Esophagus muscularis mucosa (tissue), 4 donors: ENCODE measurements at regions not wholly inside any gene's neighbourhood (a gene's known extent, or its start where the extent isn't known, plus 50 kb on each side); places are given as distances from the start of the nearest gene placed in this dataset.

Experiments
- DNase-seq: peaks from one replicate; pipeline ENCODE4 v3.0.0-alpha.2; 2017; ENCODE audit errors: extremely low spot score
- H3K27ac ChIP-seq, 4 donors: fragments of 200-600 bp; sonication (generic); replicated peaks in 1 of 4; 1 replicate in 3 of 4; 2 replicates in 1 of 4; pipeline ENCODE4 v1.5.1; 2016 to 2019; ENCODE audit warnings: mild to moderate bottlenecking in 1 of 4
- H3K27me3 ChIP-seq, 4 donors: fragments of 200-600 bp; sonication (generic); one replicate each; pipeline versions ENCODE4 v1.5.1 to v1.6.0; 2016 to 2019
- H3K36me3 ChIP-seq, 4 donors: fragments of 200-600 bp; sonication (generic); one replicate each; pipeline ENCODE4 v1.5.1; 2016 to 2019
- H3K4me1 ChIP-seq, 4 donors: fragments of 200-600 bp; sonication (generic); one replicate each; pipeline ENCODE4 v1.5.1; 2016 to 2019
- H3K4me3 ChIP-seq, 4 donors: fragments of 200-600 bp; sonication (generic); 1 replicate in 2 of 4; 2 replicates in 2 of 4; pipeline ENCODE4 v1.5.1; 2016 to 2019; ENCODE audit warnings: mild to moderate bottlenecking in 4 of 4, moderate library complexity in 1 of 4
- H3K9me3 ChIP-seq, 4 donors: fragments of 200-600 bp; sonication (generic); 1 replicate in 3 of 4; 2 replicates in 1 of 4; pipeline ENCODE4 v1.5.1; 2016 to 2019
- CTCF ChIP-seq, 3 experiments: fragments of 200-600 bp in 2 of 3; fragments of 450-650 bp in 1 of 3; sonication (generic) in 2 of 3; IDR thresholded peaks; one replicate each; pipeline ENCODE4 v1.5.1; 2017 to 2019; ENCODE audit warnings: antibody characterized with exemption in 3 of 3, mild to moderate bottlenecking in 2 of 3, moderate library complexity in 1 of 3
- EP300 ChIP-seq: sonication (generic); formaldehyde crosslinking; IDR thresholded peaks from one replicate; pipeline ENCODE4 v1.6.1; 2017; ENCODE audit warnings: antibody characterized with exemption
- POLR2A ChIP-seq: fragments of 450-650 bp; IDR thresholded peaks from one replicate; pipeline ENCODE4 v1.6.1; 2017; ENCODE audit warnings: antibody characterized with exemption, moderate library complexity, mild to moderate bottlenecking, low read depth
- POLR2AphosphoS5 ChIP-seq, 2 donors: sonication (generic); formaldehyde crosslinking; IDR thresholded peaks; one replicate each; pipeline ENCODE4 v1.6.1; 2017; ENCODE audit warnings: antibody characterized with exemption in 2 of 2
- WGBS: methylation state at CpG from one replicate; pipeline ENCODE4 v1.1.5; 2018; 5-methylcytosine and 5-hydroxymethylcytosine counted together
- intact Hi-C: fragments of 100-400 bp; cut with DNase I; formaldehyde crosslinking; loops from one replicate; pipeline ENCODE4 v1.15.1; 2023

GRCh38 chr7:119925581-119926289 lies 347.2 kb upstream of the KCND2 start:
- intact Hi-C loops = no loop called here
- H3K4me1 ChIP-seq = no peaks in the 10 kb centered on the region
- WGBS = 77% methylated on average over 5 of the region's 5 CpGs
- no peaks in the 10 kb centered on the region for H3K27me3 ChIP-seq
- no peak overlapping the region for H3K27ac ChIP-seq
- no peaks in the 10 kb centered on the region for H3K9me3 ChIP-seq
- no peaks in the 10 kb centered on the region for H3K36me3 ChIP-seq
- no peak for TF ChIP-seq CTCF (IDR thresholded peaks at IDR 0.05)
- TF ChIP-seq EP300 = no peak
- TF ChIP-seq POLR2AphosphoS5 (IDR thresholded peaks at IDR 0.05) = no peak
- no peak for TF ChIP-seq POLR2A
- H3K4me3 ChIP-seq = no peak overlapping the region
- no peak for DNase-seq

GRCh38 chr7:119929891-119930290 lies 343.1 kb upstream of the KCND2 start:
- H3K9me3 ChIP-seq = no peaks in the 10 kb centered on the region
- H3K27ac ChIP-seq = no peak overlapping the region
- H3K36me3 ChIP-seq = no peaks in the 10 kb centered on the region
- 79% methylated on average over 3 of the region's 3 CpGs for WGBS
- H3K4me1 ChIP-seq = no peaks in the 10 kb centered on the region
- no peak overlapping the region for H3K4me3 ChIP-seq
- DNase-seq = no peak
- no peaks in the 10 kb centered on the region for H3K27me3 ChIP-seq
- intact Hi-C loops = no loop called here
- TF ChIP-seq POLR2AphosphoS5 (IDR thresholded peaks at IDR 0.05) (no peak), CTCF (IDR thresholded peaks at IDR 0.05) (no peak), POLR2A (no peak), EP300 (no peak)

GRCh38 chr7:119931230-119931824 lies 341.6 kb upstream of the KCND2 start:
- 100% methylated on average over 1 of the region's 1 CpG for WGBS
- no peaks in the 10 kb centered on the region for H3K9me3 ChIP-seq
- H3K4me1 ChIP-seq = no peaks in the 10 kb centered on the region
- no peaks in the 10 kb centered on the region for H3K36me3 ChIP-seq
- H3K27ac ChIP-seq = no peak overlapping the region
- no peaks in the 10 kb centered on the region for H3K27me3 ChIP-seq
- DNase-seq = no peak
- TF ChIP-seq EP300 = no peak
- no peak for TF ChIP-seq POLR2AphosphoS5 (IDR thresholded peaks at IDR 0.05)
- no peak for TF ChIP-seq POLR2A
- TF ChIP-seq CTCF (IDR thresholded peaks at IDR 0.05) = no peak
- intact Hi-C loops = no loop called here
- H3K4me3 ChIP-seq = no peak overlapping the region

GRCh38 chr7:119935418-119936025 lies 337.5 kb upstream of the KCND2 start:
- Histone ChIP-seq H3K4me3 (no peak overlapping the region), H3K9me3 (no peaks in the 10 kb centered on the region), H3K27me3 (no peaks in the 10 kb centered on the region), H3K27ac (no peak overlapping the region), H3K4me1 (no peaks in the 10 kb centered on the region), H3K36me3 (no peaks in the 10 kb centered on the region)
- WGBS = 26% methylated on average over 4 of the region's 4 CpGs
- intact Hi-C loops = loop anchor here (2.0 kb wide), 1 partner anchor 337 kb away; the partner anchor contains the start of gene KCND2
- no peak for DNase-seq
- TF ChIP-seq POLR2AphosphoS5 (IDR thresholded peaks at IDR 0.05) (no peak), EP300 (no peak), POLR2A (no peak), CTCF (IDR thresholded peaks at IDR 0.05) (peak; percentile 13 to 36 (median 29))
